ENCODE measurements at regions not wholly inside any gene's neighbourhood (a gene's known extent, or its start where the extent isn't known, plus 50 kb on each side); places are given as distances from the start of the nearest gene placed in this dataset.

DNA sequence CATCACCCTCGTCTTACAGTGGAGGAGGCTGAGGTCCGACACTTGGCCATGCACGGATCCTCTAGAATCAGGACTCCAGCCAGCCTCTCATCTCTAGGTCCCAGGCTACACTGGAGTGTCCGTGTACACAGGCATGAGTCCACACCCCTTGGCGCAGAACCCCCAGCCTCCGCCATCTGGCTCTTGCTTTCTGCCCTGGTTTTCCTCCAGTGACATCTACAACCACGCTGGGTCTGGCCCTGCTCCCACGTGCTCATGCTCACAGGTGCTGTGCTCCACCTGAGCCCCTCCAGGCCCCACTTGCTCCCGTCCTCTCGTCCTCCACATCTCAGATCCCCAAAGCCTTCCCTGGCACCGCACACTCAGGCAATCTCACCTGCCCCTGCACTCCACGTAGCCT lies 260.8 kb downstream of the ENGASE start:
- H3K27ac ChIP-seq: no peak overlapping the region
- intact Hi-C loops (cut with DNase I): no loop called here
- H3K36me3 ChIP-seq: no peaks in the 10 kb centered on the region
- H3K27me3 ChIP-seq: no peaks in the 10 kb centered on the region
- DNase-seq (ENCODE audit: low spot score in 2 of 2): no peak
- H3K4me1 ChIP-seq: no peaks in the 10 kb centered on the region
- H3K9me3 ChIP-seq: no peaks in the 10 kb centered on the region
- H3K4me3 ChIP-seq: no peak overlapping the region
- TF ChIP-seq, protein P1, sequence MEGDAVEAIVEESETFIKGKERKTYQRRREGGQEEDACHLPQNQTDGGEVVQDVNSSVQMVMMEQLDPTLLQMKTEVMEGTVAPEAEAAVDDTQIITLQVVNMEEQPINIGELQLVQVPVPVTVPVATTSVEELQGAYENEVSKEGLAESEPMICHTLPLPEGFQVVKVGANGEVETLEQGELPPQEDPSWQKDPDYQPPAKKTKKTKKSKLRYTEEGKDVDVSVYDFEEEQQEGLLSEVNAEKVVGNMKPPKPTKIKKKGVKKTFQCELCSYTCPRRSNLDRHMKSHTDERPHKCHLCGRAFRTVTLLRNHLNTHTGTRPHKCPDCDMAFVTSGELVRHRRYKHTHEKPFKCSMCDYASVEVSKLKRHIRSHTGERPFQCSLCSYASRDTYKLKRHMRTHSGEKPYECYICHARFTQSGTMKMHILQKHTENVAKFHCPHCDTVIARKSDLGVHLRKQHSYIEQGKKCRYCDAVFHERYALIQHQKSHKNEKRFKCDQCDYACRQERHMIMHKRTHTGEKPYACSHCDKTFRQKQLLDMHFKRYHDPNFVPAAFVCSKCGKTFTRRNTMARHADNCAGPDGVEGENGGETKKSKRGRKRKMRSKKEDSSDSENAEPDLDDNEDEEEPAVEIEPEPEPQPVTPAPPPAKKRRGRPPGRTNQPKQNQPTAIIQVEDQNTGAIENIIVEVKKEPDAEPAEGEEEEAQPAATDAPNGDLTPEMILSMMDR (IDR thresholded peaks at IDR 0.05): no peak

DNA sequence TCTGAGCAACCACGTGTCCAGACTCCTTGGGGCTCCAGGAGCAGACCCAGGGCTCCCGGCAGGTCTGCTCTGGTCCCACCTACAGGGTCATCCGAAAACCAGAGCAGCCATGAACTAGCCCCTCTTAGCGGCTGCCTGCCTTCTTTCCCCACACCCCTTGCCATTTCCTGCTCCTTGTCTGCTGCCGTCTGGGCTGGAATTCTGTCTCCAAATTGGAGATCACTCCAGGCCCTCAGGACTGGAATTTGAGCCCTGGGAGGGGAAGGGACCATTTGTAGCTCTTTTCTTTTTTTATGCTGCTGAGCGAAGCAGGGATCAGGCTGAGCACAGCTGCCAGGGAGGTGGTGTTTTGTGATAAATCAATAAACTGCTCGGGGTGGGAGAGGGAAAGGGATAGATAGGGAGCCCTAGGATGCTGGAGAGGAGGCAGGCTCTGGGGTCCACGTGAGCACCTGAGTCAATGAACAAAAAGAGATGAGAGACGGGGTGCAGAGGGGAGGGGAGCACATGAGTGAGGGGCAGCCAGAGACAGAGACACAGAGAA lies 257.5 kb downstream of the ENGASE start:
- Histone ChIP-seq H3K36me3 (no peaks in the 10 kb centered on the region), H3K4me1 (no peaks in the 10 kb centered on the region), H3K9me3 (no peaks in the 10 kb centered on the region), H3K27me3 (no peaks in the 10 kb centered on the region), H3K27ac (no peak overlapping the region), H3K4me3 (no peak overlapping the region)
- TF ChIP-seq, protein P1 (IDR thresholded peaks at IDR 0.05): no peak
- no peak for DNase-seq (ENCODE audit: low spot score in 2 of 2)
- intact Hi-C loops (cut with DNase I): no loop called here

GRCh38 chr17:79331492-79331891 lies 256.9 kb downstream of the ENGASE start:
- Histone ChIP-seq H3K9me3 (no peaks in the 10 kb centered on the region), H3K27ac (no peak overlapping the region), H3K36me3 (no peaks in the 10 kb centered on the region), H3K4me3 (no peak overlapping the region), H3K27me3 (no peaks in the 10 kb centered on the region), H3K4me1 (no peaks in the 10 kb centered on the region)
- no peak for DNase-seq (ENCODE audit: low spot score in 2 of 2)
- TF ChIP-seq, protein P1 (IDR thresholded peaks at IDR 0.05): no peak
- intact Hi-C loops (cut with DNase I): no loop called here

DNA sequence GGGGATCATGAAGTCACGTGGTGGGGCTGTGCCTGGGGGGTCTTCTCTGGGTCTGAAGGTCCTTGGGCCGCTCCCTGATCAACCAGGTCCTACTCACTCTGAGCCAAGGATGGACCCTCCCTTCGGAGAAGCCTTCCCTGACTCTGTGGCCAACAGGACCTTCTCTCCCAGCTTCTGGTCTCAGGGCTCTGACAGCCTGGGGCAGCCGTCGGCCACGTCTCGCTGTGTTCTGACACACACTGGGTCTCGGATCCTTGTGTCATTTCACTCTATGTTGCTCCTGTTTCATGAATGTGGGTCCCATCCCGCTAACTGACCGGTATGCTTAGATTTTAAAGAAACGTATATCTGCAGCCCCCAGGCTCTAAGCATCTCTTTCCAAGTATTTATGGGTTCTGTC lies 256.1 kb downstream of the ENGASE start:
- Histone ChIP-seq H3K4me1 (no peaks in the 10 kb centered on the region), H3K4me3 (no peak overlapping the region), H3K9me3 (no peaks in the 10 kb centered on the region), H3K36me3 (no peaks in the 10 kb centered on the region), H3K27me3 (no peaks in the 10 kb centered on the region), H3K27ac (no peak overlapping the region)
- TF ChIP-seq, protein P1 (IDR thresholded peaks at IDR 0.05): no peak
- intact Hi-C loops (cut with DNase I): no loop called here
- no peak for DNase-seq (ENCODE audit: low spot score in 2 of 2)

DNA sequence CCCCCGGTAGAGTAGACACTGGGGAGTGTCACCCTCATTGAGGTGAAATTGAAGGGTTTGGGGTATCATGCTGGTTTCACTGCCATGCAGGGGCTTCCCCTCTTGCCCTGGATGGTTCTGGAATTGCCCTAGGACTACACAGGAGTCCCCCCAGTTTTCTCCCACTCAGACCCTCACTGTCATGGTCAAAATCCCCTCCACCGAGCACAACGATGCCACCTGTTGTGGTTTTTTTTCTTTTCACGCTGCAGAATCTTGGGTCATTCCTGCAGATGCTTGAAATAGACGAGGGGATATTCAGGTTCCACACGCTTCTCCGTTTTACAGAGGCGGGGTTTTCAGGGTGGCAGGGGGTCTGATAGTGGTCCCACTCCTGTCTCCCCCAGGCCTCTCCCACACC lies 255.6 kb downstream of the ENGASE start:
- no peaks in the 10 kb centered on the region for H3K36me3 ChIP-seq
- TF ChIP-seq, protein P1 (IDR thresholded peaks at IDR 0.05): no peak
- intact Hi-C loops (cut with DNase I): no loop called here
- H3K4me1 ChIP-seq: no peaks in the 10 kb centered on the region
- no peaks in the 10 kb centered on the region for H3K9me3 ChIP-seq
- no peaks in the 10 kb centered on the region for H3K27me3 ChIP-seq
- no peak overlapping the region for H3K27ac ChIP-seq
- DNase-seq (ENCODE audit: low spot score in 2 of 2): no peak
- no peak overlapping the region for H3K4me3 ChIP-seq

GRCh38 chr17:79326814-79327213 lies 252.2 kb downstream of the ENGASE start:
- H3K27me3 ChIP-seq: no peaks in the 10 kb centered on the region

More at GRCh38 chr17:79326814-79327213, 252.2 kb downstream of the ENGASE start:
- Histone ChIP-seq H3K9me3 (no peaks in the 10 kb centered on the region), H3K27ac (no peak overlapping the region), H3K36me3 (no peaks in the 10 kb centered on the region), H3K4me1 (no peaks in the 10 kb centered on the region), H3K4me3 (no peak overlapping the region)
- intact Hi-C loops (cut with DNase I): no loop called here
- DNase-seq (ENCODE audit: low spot score in 2 of 2): no peak
- TF ChIP-seq, protein P1 (IDR thresholded peaks at IDR 0.05): no peak

Data from ascending aorta (tissue), 2 donors.